ENCODE measurements at regions not wholly inside any gene's neighbourhood (a gene's known extent, or its start where the extent isn't known, plus 50 kb on each side); places are given as distances from the start of the nearest gene placed in this dataset.

GRCh38 chr9:99362321-99362720 lies 140.2 kb downstream of the SEC61B start:
- TF ChIP-seq, protein P1, sequence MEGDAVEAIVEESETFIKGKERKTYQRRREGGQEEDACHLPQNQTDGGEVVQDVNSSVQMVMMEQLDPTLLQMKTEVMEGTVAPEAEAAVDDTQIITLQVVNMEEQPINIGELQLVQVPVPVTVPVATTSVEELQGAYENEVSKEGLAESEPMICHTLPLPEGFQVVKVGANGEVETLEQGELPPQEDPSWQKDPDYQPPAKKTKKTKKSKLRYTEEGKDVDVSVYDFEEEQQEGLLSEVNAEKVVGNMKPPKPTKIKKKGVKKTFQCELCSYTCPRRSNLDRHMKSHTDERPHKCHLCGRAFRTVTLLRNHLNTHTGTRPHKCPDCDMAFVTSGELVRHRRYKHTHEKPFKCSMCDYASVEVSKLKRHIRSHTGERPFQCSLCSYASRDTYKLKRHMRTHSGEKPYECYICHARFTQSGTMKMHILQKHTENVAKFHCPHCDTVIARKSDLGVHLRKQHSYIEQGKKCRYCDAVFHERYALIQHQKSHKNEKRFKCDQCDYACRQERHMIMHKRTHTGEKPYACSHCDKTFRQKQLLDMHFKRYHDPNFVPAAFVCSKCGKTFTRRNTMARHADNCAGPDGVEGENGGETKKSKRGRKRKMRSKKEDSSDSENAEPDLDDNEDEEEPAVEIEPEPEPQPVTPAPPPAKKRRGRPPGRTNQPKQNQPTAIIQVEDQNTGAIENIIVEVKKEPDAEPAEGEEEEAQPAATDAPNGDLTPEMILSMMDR (conservative IDR thresholded peaks at IDR 0.05): no peak
- H4K91ac ChIP-seq (ENCODE audit: insufficient read length, low read depth, low read length): no peak overlapping the region
- H3T11ph ChIP-seq (ENCODE audit: low read length): no peak overlapping the region
- H3K9me3 ChIP-seq (ENCODE audit: control insufficient read depth, low read depth, low read length): no peaks in the 10 kb centered on the region
- no peak overlapping the region for H2BK20ac ChIP-seq (ENCODE audit: low read depth, low read length, poor library complexity, severe bottlenecking)
- no peaks in the 10 kb centered on the region for H3K27me3 ChIP-seq (ENCODE audit: insufficient read depth, low read length)
- no peak overlapping the region for H2BK15ac ChIP-seq (ENCODE audit: low read depth, low read length)
- no peaks in the 10 kb centered on the region for H3K36me3 Mint-ChIP-seq (ENCODE audit: insufficient read depth in 1 of 3, low read depth in 3 of 3)
- no peak overlapping the region for H2BK12ac ChIP-seq (ENCODE audit: insufficient read length, low read depth, low read length)
- H3K4me3 Mint-ChIP-seq: no peak overlapping the region
- no peak overlapping the region for H2AFZ ChIP-seq (ENCODE audit: low read length)
- no peak overlapping the region for H2AK5ac ChIP-seq (ENCODE audit: insufficient read length, low read length)
- no peak overlapping the region for H4K8ac ChIP-seq (replicated peaks; ENCODE audit: insufficient read length, low read depth, low read length)
- no peak overlapping the region for H2BK120ac ChIP-seq (ENCODE audit: low read depth, low read length, poor library complexity, severe bottlenecking)
- H3K18ac ChIP-seq (ENCODE audit: insufficient read length, low read depth, low read length): no peak overlapping the region
- H3K79me2 ChIP-seq (ENCODE audit: insufficient read depth, low read length): no peaks in the 10 kb centered on the region
- H3K4ac ChIP-seq (ENCODE audit: low read depth, low read length): no peak overlapping the region
- H3K79me1 ChIP-seq (ENCODE audit: insufficient read depth, low read depth, low read length, poor library complexity, severe bottlenecking): no peaks in the 10 kb centered on the region
- no peak overlapping the region for H3K27ac ChIP-seq (ENCODE audit: insufficient read length, low read depth, low read length)
- H3K27me3 Mint-ChIP-seq (ENCODE audit: low read depth): peaks cover 13% of the 10 kb centered on the region
- no peak overlapping the region for H3K9ac ChIP-seq (ENCODE audit: extremely low read depth, insufficient read length, low read length)
- H3K23me2 ChIP-seq (ENCODE audit: insufficient read length, low read depth, low read length, poor library complexity, severe bottlenecking): no peaks in the 10 kb centered on the region
- no peak overlapping the region for H3K27ac Mint-ChIP-seq
- no peak overlapping the region for H2BK5ac ChIP-seq (ENCODE audit: insufficient read length, low read length)
- no peak overlapping the region for H3K14ac ChIP-seq (ENCODE audit: insufficient read depth, low read length)
- H3K23ac ChIP-seq (ENCODE audit: insufficient read length, low read depth, low read length): no peak overlapping the region
- H3K9me3 Mint-ChIP-seq: no peaks in the 10 kb centered on the region
- no peak overlapping the region for H4K5ac ChIP-seq (ENCODE audit: insufficient read length, low read depth, low read length)
- H3K56ac ChIP-seq (ENCODE audit: insufficient read length, low read depth, low read length): no peak overlapping the region
- no peaks in the 10 kb centered on the region for H3K4me1 ChIP-seq (ENCODE audit: insufficient read depth, low read length)
- peaks cover 11 to 14% of the 10 kb centered on the region in 2 experiments for H3K4me1 Mint-ChIP-seq
- no peak overlapping the region for H3K4me2 ChIP-seq (ENCODE audit: insufficient read depth, insufficient read length, low read length)
- H4K20me1 ChIP-seq (ENCODE audit: control insufficient read depth, insufficient read depth, insufficient read length): no peaks in the 10 kb centered on the region
- no peak for DNase-seq
